Fibroblast of the aortic adventitia (primary cell): ENCODE measurements at regions not wholly inside any gene's neighbourhood (a gene's known extent, or its start where the extent isn't known, plus 50 kb on each side); places are given as distances from the start of the nearest gene placed in this dataset.

Experiments used
- DNase-seq: peaks from one replicate; pipeline ENCODE4 v3.0.0-alpha.2; 2010; ENCODE audit warnings: low read depth
- H3K4me3 ChIP-seq: 2 replicates; pipeline ENCODE4 v1.5.1; 2011; ENCODE audit warnings: low read depth, mild to moderate bottlenecking, control low read depth, low read length, moderate library complexity
- CTCF ChIP-seq: IDR thresholded peaks from 2 replicates; pipeline ENCODE4 v1.5.1; 2011; ENCODE audit warnings: mild to moderate bottlenecking, low read length, control low read depth, inconsistent platforms; ENCODE audit not compliant: insufficient read depth

DNA sequence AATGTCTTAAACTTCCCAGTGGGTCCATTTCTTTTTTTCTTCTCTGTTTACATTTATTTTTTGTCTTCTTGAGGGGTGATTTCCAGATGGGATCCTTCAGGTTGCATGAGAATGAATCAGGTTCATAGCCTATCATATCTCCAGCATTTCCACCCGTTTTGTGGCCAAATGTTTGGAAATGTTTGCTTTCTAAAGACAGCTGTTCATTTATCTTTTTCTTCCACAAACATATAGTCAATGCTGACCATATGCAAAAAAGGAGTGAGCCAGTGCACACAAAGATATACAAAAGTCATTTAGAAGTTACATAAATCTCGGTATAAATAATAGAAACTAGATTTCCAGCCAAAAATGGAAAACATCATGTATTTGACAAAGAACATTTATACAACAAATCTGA is 71.6 kb upstream of the STC2 start:
- DNase-seq: peak; percentile 63
- no peak overlapping the region for H3K4me3 ChIP-seq
- no peak for TF ChIP-seq CTCF

GRCh38 chr5:173397516-173397915 is 69.3 kb upstream of the STC2 start:
- H3K4me3 ChIP-seq: no peak overlapping the region
- no peak for TF ChIP-seq CTCF
- peak; percentile 15 for DNase-seq

GRCh38 chr5:173396311-173396993 is 68.2 kb upstream of the STC2 start:
- no peak for DNase-seq
- H3K4me3 ChIP-seq: no peak overlapping the region
- peak; percentile 11 for TF ChIP-seq CTCF

DNA sequence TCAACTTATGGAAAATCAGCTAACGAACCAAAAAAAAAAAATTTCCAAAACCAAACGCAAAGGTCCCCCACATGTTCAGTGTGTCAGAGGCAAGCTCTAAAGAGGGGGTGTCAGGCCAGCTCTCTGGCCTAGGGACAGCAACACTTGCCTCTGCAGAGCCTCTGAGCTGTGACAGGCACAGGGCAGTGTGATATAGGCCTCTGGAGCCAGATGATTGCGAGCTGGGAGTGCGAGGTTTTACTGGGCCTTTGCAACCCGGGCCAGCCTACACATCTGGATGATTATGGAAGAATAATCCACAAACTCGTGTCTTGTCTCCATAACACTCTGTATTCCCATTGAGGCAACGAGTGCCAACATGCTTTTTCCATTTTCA is 67.7 kb upstream of the STC2 start:
- TF ChIP-seq CTCF: no peak
- no peak overlapping the region for H3K4me3 ChIP-seq
- no peak for DNase-seq

DNA sequence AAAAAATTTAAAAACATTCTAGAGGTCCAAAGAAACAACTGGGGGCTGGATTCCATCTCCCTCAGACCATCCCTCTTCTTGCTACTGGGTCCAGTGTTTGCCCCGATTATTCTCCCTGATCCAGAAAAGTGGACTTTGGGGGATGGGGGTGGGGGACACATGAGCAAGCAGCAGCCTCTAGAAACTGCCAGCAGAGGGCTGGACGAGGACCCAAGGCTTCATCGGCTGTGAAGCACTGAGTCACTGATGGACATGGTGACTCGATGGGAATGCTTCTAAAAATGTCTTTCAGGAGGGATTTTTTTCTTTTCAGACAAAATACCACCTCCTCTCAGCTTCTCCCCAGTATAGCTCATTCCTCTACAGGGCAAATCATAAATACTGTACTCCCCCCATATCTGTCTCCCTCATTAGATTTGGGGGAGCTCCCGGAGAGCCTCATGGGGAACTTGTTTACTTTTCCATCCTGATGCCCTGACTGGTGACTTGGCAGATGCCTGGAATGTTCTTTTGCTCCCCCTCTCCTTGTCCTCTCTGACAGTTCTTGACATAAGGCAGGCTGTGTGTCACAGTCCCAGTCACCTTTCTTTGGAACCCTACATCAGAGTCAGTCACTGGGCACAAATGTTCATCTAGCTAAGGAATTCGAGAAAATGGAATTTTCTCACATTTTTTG is 67.2 kb upstream of the STC2 start:
- peak; percentile 66 for DNase-seq
- H3K4me3 ChIP-seq: no peak overlapping the region
- peak; percentile 59 for TF ChIP-seq CTCF

DNA sequence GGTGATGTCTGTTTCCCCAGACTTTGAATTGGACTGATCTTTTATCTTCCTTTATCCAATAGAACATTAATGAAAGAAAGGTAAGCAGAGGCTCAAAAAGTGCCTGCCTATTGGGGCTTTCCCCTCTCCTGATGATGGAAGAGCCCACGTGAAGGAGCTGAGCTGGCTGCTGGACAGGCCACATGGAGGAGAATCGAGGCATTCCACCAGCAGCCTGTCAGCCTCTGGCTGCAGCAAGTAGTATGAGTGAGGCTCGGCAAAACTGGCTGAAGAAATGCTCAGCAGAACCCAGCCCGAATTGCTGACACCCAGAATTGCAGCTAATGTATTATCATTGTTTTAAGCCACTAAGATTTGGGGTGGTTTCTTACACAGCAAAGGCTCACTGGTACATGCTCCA is 66.5 kb upstream of the STC2 start:
- DNase-seq: peak; percentile 55
- no peak overlapping the region for H3K4me3 ChIP-seq
- no peak for TF ChIP-seq CTCF

DNA sequence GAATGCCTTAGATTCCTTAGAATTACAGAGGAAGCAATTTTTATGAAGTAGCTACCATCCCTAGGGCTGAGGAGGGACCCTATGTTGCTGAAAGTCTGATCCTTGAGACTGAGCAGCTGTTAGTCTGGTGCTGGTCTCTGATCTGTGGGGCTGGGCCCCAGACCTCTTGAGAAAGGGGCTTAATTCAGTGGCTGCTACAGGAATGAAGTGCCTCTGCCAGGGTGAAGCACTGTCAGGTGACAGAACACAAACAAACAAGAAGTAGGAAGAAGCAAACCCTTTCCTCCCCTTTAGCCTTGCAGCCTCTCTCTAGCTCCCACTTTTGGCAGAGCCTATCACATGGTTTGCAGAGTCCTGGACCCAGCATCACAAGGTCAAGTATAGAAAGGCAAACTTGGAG is 64.0 kb upstream of the STC2 start:
- no peak for DNase-seq
- TF ChIP-seq CTCF: no peak
- no peak overlapping the region for H3K4me3 ChIP-seq
